ENCODE measurements at regions not wholly inside any gene's neighbourhood (a gene's known extent, or its start where the extent isn't known, plus 50 kb on each side); places are given as distances from the start of the nearest gene placed in this dataset.
A peak's percentile ranks its signal among the peaks of the same experiment; 100 is the strongest.

- WGBS, 10 experiments = 100% methylated on average over 1 of the region's 1 CpG; no CpG with 5 or more reads in 4 of the 10 experiments
- no peak for ATAC-seq (replicated peaks in 6 of 8)
- in situ Hi-C loops (cut with MboI; ENCODE audit: low pct_unique_long_range_greater_than_20kb in 2 of 9, low sequenced_read_pairs in 9 of 9, unreplicated experiment in 9 of 9) = no loop called here
- H3K27ac ChIP-seq = no peak overlapping the region
- H3K4me1 ChIP-seq (replicated peaks in 1 of 2) = no peaks in the 10 kb centered on the region
- no peak overlapping the region for H3K4me3 ChIP-seq
Measured at GRCh38 chr7:46542076-46542475, 621.0 kb upstream of the IGFBP3 start.

- Histone ChIP-seq H3K27ac (no peak overlapping the region), H3K4me3 (no peak overlapping the region), H3K4me1 (replicated peaks in 1 of 2) (peaks cover 6 to 9% of the 10 kb centered on the region in 2 donors)
- no peak for ATAC-seq (replicated peaks in 6 of 8)
- in situ Hi-C loops (cut with MboI; ENCODE audit: low pct_unique_long_range_greater_than_20kb in 2 of 9, low sequenced_read_pairs in 9 of 9, unreplicated experiment in 9 of 9) = no loop called here
- WGBS, 10 experiments = 30 to 100% (median 81%) methylated on average over 1 to 5 of the region's 5 CpGs; no CpG with 5 or more reads in 1 of the 10 experiments
Measured at GRCh38 chr7:46539892-46540483, 618.9 kb upstream of the IGFBP3 start.

- in situ Hi-C loops (cut with MboI; ENCODE audit: low pct_unique_long_range_greater_than_20kb in 2 of 9, low sequenced_read_pairs in 9 of 9, unreplicated experiment in 9 of 9) = no loop called here
- Histone ChIP-seq H3K4me3 (no peak overlapping the region), H3K4me1 (replicated peaks in 1 of 2) (peaks cover 6 to 17% of the 10 kb centered on the region in 2 donors), H3K27ac (no peak overlapping the region)
- 3 to 100% (median 75%) methylated on average over 1 to 5 of the region's 5 CpGs for WGBS, 10 experiments
- no peak for ATAC-seq (replicated peaks in 6 of 8)
Measured at GRCh38 chr7:46537191-46537905, 616.3 kb upstream of the IGFBP3 start.

- Histone ChIP-seq H3K4me3 (no peak overlapping the region), H3K4me1 (replicated peaks in 1 of 2) (peaks cover 6 to 17% of the 10 kb centered on the region in 2 donors), H3K27ac (peak overlapping the region in 1 of 2 donors; percentile 10)
- in situ Hi-C loops (cut with MboI; ENCODE audit: low pct_unique_long_range_greater_than_20kb in 2 of 9, low sequenced_read_pairs in 9 of 9, unreplicated experiment in 9 of 9) = no loop called here
- 0 to 97% (median 17%) methylated on average over 2 to 6 of the region's 6 CpGs; no CpG with 5 or more reads in 1 of the 10 experiments for WGBS, 10 experiments
- ATAC-seq (replicated peaks in 6 of 8) = peak in 7 of 8 experiments; percentile 70 to 98 (median 84)
Measured at GRCh38 chr7:46534664-46535588, 613.9 kb upstream of the IGFBP3 start.

GRCh38 chr7:46533946-46534345, 612.9 kb upstream of the IGFBP3 start:
- in situ Hi-C loops (cut with MboI; ENCODE audit: low pct_unique_long_range_greater_than_20kb in 2 of 9, low sequenced_read_pairs in 9 of 9, unreplicated experiment in 9 of 9) = no loop called here
- ATAC-seq (replicated peaks in 6 of 8) = no peak
- H3K27ac ChIP-seq = no peak overlapping the region
- no peak overlapping the region for H3K4me3 ChIP-seq
- 61 to 100% (median 83%) methylated on average over 1 to 3 of the region's 3 CpGs; no CpG with 5 or more reads in 1 of the 10 experiments for WGBS, 10 experiments
- H3K4me1 ChIP-seq (replicated peaks in 1 of 2) = peaks cover 6 to 17% of the 10 kb centered on the region in 2 donors

- Histone ChIP-seq H3K4me3 (no peak overlapping the region), H3K27ac (no peak overlapping the region), H3K4me1 (replicated peaks in 1 of 2) (peaks cover 6 to 17% of the 10 kb centered on the region in 2 donors)
- 47 to 100% (median 76%) methylated on average over 1 to 2 of the region's 2 CpGs; no CpG with 5 or more reads in 4 of the 10 experiments for WGBS, 10 experiments
- in situ Hi-C loops (cut with MboI; ENCODE audit: low pct_unique_long_range_greater_than_20kb in 2 of 9, low sequenced_read_pairs in 9 of 9, unreplicated experiment in 9 of 9) = no loop called here
- ATAC-seq (replicated peaks in 6 of 8) = no peak
Measured at GRCh38 chr7:46532571-46532970, 611.5 kb upstream of the IGFBP3 start.

- 0 to 100% (median 89%) methylated on average over 1 to 4 of the region's 4 CpGs; no CpG with 5 or more reads in 2 of the 10 experiments for WGBS, 10 experiments
- in situ Hi-C loops (cut with MboI; ENCODE audit: low pct_unique_long_range_greater_than_20kb in 2 of 9, low sequenced_read_pairs in 9 of 9, unreplicated experiment in 9 of 9) = no loop called here
- H3K27ac ChIP-seq = no peak overlapping the region
Measured at GRCh38 chr7:46530081-46530750, 609.1 kb upstream of the IGFBP3 start.

GRCh38 chr7:46527360-46527759, 606.3 kb upstream of the IGFBP3 start:
- no peak for ATAC-seq (replicated peaks in 6 of 8)
- in situ Hi-C loops (cut with MboI; ENCODE audit: low pct_unique_long_range_greater_than_20kb in 2 of 9, low sequenced_read_pairs in 9 of 9, unreplicated experiment in 9 of 9) = no loop called here
- H3K4me1 ChIP-seq (replicated peaks in 1 of 2) = no peaks in the 10 kb centered on the region
- no peak overlapping the region for H3K27ac ChIP-seq
- H3K4me3 ChIP-seq = no peak overlapping the region

More at GRCh38 chr7:46530081-46530750, 609.1 kb upstream of the IGFBP3 start:
- ATAC-seq (replicated peaks in 6 of 8) = no peak
- Histone ChIP-seq H3K4me3 (no peak overlapping the region), H3K4me1 (replicated peaks in 1 of 2) (peaks cover 3 to 11% of the 10 kb centered on the region in 2 donors)

GRCh38 chr7:46525876-46526275, 604.8 kb upstream of the IGFBP3 start:
- Histone ChIP-seq H3K4me1 (replicated peaks in 1 of 2) (no peaks in the 10 kb centered on the region), H3K27ac (no peak overlapping the region), H3K4me3 (no peak overlapping the region)
- 55 to 100% (median 78%) methylated on average over 3 to 5 of the region's 5 CpGs; no CpG with 5 or more reads in 1 of the 10 experiments for WGBS, 10 experiments
- no peak for ATAC-seq (replicated peaks in 6 of 8)
- in situ Hi-C loops (cut with MboI; ENCODE audit: low pct_unique_long_range_greater_than_20kb in 2 of 9, low sequenced_read_pairs in 9 of 9, unreplicated experiment in 9 of 9) = no loop called here

GRCh38 chr7:46524350-46524749, 603.3 kb upstream of the IGFBP3 start:
- Histone ChIP-seq H3K4me3 (no peak overlapping the region), H3K27ac (no peak overlapping the region), H3K4me1 (replicated peaks in 1 of 2) (no peaks in the 10 kb centered on the region)
- no peak for ATAC-seq (replicated peaks in 6 of 8)
- in situ Hi-C loops (cut with MboI; ENCODE audit: low pct_unique_long_range_greater_than_20kb in 2 of 9, low sequenced_read_pairs in 9 of 9, unreplicated experiment in 9 of 9) = no loop called here

GRCh38 chr7:46522354-46522906, 601.4 kb upstream of the IGFBP3 start:
- Histone ChIP-seq H3K4me1 (replicated peaks in 1 of 2) (no peaks in the 10 kb centered on the region), H3K4me3 (no peak overlapping the region), H3K27ac (no peak overlapping the region)
- in situ Hi-C loops (cut with MboI; ENCODE audit: low pct_unique_long_range_greater_than_20kb in 2 of 9, low sequenced_read_pairs in 9 of 9, unreplicated experiment in 9 of 9) = no loop called here
- ATAC-seq (replicated peaks in 6 of 8) = no peak
- 14 to 100% (median 86%) methylated on average over 1 to 8 of the region's 8 CpGs; no CpG with 5 or more reads in 2 of the 10 experiments for WGBS, 10 experiments

GRCh38 chr7:46518713-46519112, 597.6 kb upstream of the IGFBP3 start:
- no peak overlapping the region for H3K4me3 ChIP-seq
- WGBS, 10 experiments = 80 to 100% (median 100%) methylated on average over 1 of the region's 1 CpG; no CpG with 5 or more reads in 2 of the 10 experiments
- peaks cover 2 to 5% of the 10 kb centered on the region in 2 donors for H3K4me1 ChIP-seq (replicated peaks in 1 of 2)
- in situ Hi-C loops (cut with MboI; ENCODE audit: low pct_unique_long_range_greater_than_20kb in 2 of 9, low sequenced_read_pairs in 9 of 9, unreplicated experiment in 9 of 9) = no loop called here
- no peak for ATAC-seq (replicated peaks in 6 of 8)
- no peak overlapping the region for H3K27ac ChIP-seq
